Peyer's patch (tissue), 4 donors: ENCODE measurements at regions not wholly inside any gene's neighbourhood (a gene's known extent, or its start where the extent isn't known, plus 50 kb on each side); places are given as distances from the start of the nearest gene placed in this dataset.

ENCODE experiments used
- DNase-seq, 3 donors: peaks; one replicate each; pipeline ENCODE4 v3.0.0-alpha.2; 2017 to 2019
- H3K27ac ChIP-seq, 4 donors: fragments of 200-600 bp; sonication (generic); one replicate each; pipeline ENCODE4 v1.5.1; 2016 to 2019
- H3K27me3 ChIP-seq, 2 donors: fragments of 200-600 bp; sonication (generic); one replicate each; pipeline ENCODE4 v1.5.1; 2019
- H3K36me3 ChIP-seq, 3 donors: fragments of 200-600 bp; sonication (generic); one replicate each; pipeline ENCODE4 v1.5.1; 2016 to 2019
- H3K4me1 ChIP-seq, 4 donors: fragments of 200-600 bp; sonication (generic); one replicate each; pipeline ENCODE4 v1.5.1; 2016 to 2019
- H3K4me3 ChIP-seq, 4 donors: fragments of 200-600 bp; sonication (generic); 1 replicate in 3 of 4; 2 replicates in 1 of 4; pipeline ENCODE4 v1.5.1; 2016 to 2019; ENCODE audit warnings: mild to moderate bottlenecking in 1 of 4
- H3K9me3 ChIP-seq, 4 donors: fragments of 200-600 bp; sonication (generic); one replicate each; pipeline ENCODE4 v1.5.1; 2016 to 2019; ENCODE audit warnings: mild to moderate bottlenecking in 1 of 4
- CTCF ChIP-seq, 6 experiments: fragments of 450-650 bp in 4 of 6; fragments of 200-600 bp in 2 of 6; sonication (generic) in 1 of 6; IDR thresholded peaks; one replicate each; pipeline ENCODE4 v1.5.1; 2017 to 2019; ENCODE audit warnings: antibody characterized with exemption in 6 of 6, mild to moderate bottlenecking in 3 of 6, moderate library complexity in 1 of 6
- POLR2A ChIP-seq, 2 donors: fragments of 450-650 bp; IDR thresholded peaks; one replicate each; pipeline ENCODE4 v1.5.1; 2017; ENCODE audit warnings: antibody characterized with exemption in 2 of 2, mild to moderate bottlenecking in 2 of 2, moderate library complexity in 2 of 2

DNA sequence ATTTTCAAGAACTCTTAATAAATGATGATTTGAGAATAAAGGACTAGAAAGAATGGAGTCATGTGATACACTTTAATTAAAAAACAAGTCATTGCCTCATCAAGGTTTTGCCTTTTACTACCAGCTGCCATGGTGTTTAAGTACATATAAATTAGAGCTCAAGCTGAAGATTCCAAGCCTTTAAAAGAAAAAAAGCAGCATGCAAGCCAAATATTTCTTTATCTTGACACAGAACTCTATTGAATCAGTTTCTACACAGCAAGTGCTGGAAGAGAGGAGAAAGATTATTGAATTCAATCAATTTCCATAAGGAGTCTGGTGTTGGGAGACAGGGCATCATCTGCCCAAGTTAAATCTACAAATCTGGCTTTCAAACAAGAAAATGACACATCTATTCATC, 347.9 kb downstream of the WDR11 start:
- DNase-seq: no peak
- H3K27me3 ChIP-seq: no peaks in the 10 kb centered on the region
- H3K4me1 ChIP-seq: no peaks in the 10 kb centered on the region
- no peaks in the 10 kb centered on the region for H3K36me3 ChIP-seq
- H3K27ac ChIP-seq: no peak overlapping the region
- H3K4me3 ChIP-seq: no peak overlapping the region
- TF ChIP-seq CTCF (IDR thresholded peaks at IDR 0.05) (no peak), POLR2A (IDR thresholded peaks at IDR 0.05) (no peak)
- no peaks in the 10 kb centered on the region for H3K9me3 ChIP-seq

- TF ChIP-seq CTCF (IDR thresholded peaks at IDR 0.05) (no peak), POLR2A (IDR thresholded peaks at IDR 0.05) (no peak)
- H3K4me3 ChIP-seq: no peak overlapping the region
- no peaks in the 10 kb centered on the region for H3K27me3 ChIP-seq
- H3K27ac ChIP-seq: no peak overlapping the region
- no peak for DNase-seq
- H3K9me3 ChIP-seq: no peaks in the 10 kb centered on the region
- no peaks in the 10 kb centered on the region for H3K36me3 ChIP-seq
- no peaks in the 10 kb centered on the region for H3K4me1 ChIP-seq
Observed at GRCh38 chr10:121205625-121206024, 354.5 kb downstream of the WDR11 start.

DNA sequence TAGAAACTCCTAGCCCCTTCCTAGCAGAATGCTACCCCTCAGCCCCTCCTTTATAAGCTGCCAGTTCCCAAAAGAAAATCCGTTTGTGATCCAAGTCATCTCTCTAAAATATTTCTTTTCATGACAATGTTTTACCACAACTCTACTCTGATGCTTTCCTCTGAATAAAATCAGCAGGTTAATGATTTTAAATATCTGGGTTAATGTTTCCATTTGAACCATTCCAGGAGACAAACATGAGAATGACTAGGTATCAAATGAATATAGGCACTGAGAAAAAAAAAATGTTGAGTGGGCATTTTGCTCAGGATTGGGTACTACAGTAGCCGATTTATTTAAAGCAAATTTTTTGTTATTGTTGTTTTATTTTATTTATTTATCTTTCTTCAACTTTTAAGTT, 360.3 kb downstream of the WDR11 start:
- Histone ChIP-seq H3K4me3 (no peak overlapping the region), H3K36me3 (no peaks in the 10 kb centered on the region), H3K27ac (no peak overlapping the region), H3K4me1 (no peaks in the 10 kb centered on the region), H3K27me3 (no peaks in the 10 kb centered on the region), H3K9me3 (no peaks in the 10 kb centered on the region)
- DNase-seq: no peak
- TF ChIP-seq POLR2A (IDR thresholded peaks at IDR 0.05) (no peak), CTCF (IDR thresholded peaks at IDR 0.05) (no peak)

GRCh38 chr10:121213437-121213836, 362.3 kb downstream of the WDR11 start:
- H3K4me3 ChIP-seq: no peak overlapping the region
- TF ChIP-seq POLR2A (IDR thresholded peaks at IDR 0.05): no peak
- TF ChIP-seq CTCF (IDR thresholded peaks at IDR 0.05): no peak
- no peaks in the 10 kb centered on the region for H3K9me3 ChIP-seq
- no peak overlapping the region for H3K27ac ChIP-seq
- no peaks in the 10 kb centered on the region for H3K27me3 ChIP-seq
- no peaks in the 10 kb centered on the region for H3K4me1 ChIP-seq
- no peak for DNase-seq
- no peaks in the 10 kb centered on the region for H3K36me3 ChIP-seq

- no peak for DNase-seq
- peak overlapping the region in 2 of 4 donors; percentile 3 to 12 for H3K27ac ChIP-seq
- no peak for TF ChIP-seq POLR2A (IDR thresholded peaks at IDR 0.05)
- no peak for TF ChIP-seq CTCF (IDR thresholded peaks at IDR 0.05)
Observed at GRCh38 chr10:121216295-121216694, 365.1 kb downstream of the WDR11 start.

GRCh38 chr10:121216721-121217181, 365.6 kb downstream of the WDR11 start:
- DNase-seq: peak in 1 of 3 donors; percentile 50
- no peaks in the 10 kb centered on the region for H3K9me3 ChIP-seq
- H3K4me3 ChIP-seq: no peak overlapping the region
- peak overlapping the region in 1 of 4 donors; percentile 12 for H3K27ac ChIP-seq
- no peak for TF ChIP-seq POLR2A (IDR thresholded peaks at IDR 0.05)
- no peak for TF ChIP-seq CTCF (IDR thresholded peaks at IDR 0.05)
- H3K4me1 ChIP-seq: no peaks in the 10 kb centered on the region
- no peaks in the 10 kb centered on the region for H3K27me3 ChIP-seq
- H3K36me3 ChIP-seq: no peaks in the 10 kb centered on the region

More at GRCh38 chr10:121216295-121216694, 365.1 kb downstream of the WDR11 start:
- Histone ChIP-seq H3K36me3 (no peaks in the 10 kb centered on the region), H3K4me3 (no peak overlapping the region), H3K27me3 (no peaks in the 10 kb centered on the region), H3K9me3 (no peaks in the 10 kb centered on the region), H3K4me1 (no peaks in the 10 kb centered on the region)
